IMR-90 (cell line): ENCODE measurements at regions not wholly inside any gene's neighbourhood (a gene's known extent, or its start where the extent isn't known, plus 50 kb on each side); places are given as distances from the start of the nearest gene placed in this dataset.

Source experiments
- ATAC-seq: fragments of 200-7000 bp; cut with Tn5 transposase; 2 replicates; pipeline ENCODE4 v1.9.1; 2020; ENCODE audit warnings: low read depth, mild to moderate bottlenecking, moderate library complexity
- BruUV-seq: library from RNA; stranded (reverse); fragments of 400-500 nt; replicated peaks from 2 replicates; lab custom pipeline; 2021; lab: Mats Ljungman, UMichigan
- CTCF ChIA-PET: fragments of 300-600 bp; formaldehyde crosslinking; extraction: SDS; loops from one replicate; lab custom pipeline; 2021; ENCODE audit warnings: antibody characterized with exemption; lab: Yijun Ruan, JAX
- POLR2A ChIA-PET: fragments of 300-600 bp; sonication (Branson Sonifier 250); formaldehyde crosslinking; loops from one replicate; lab custom pipeline; 2022; ENCODE audit warnings: antibody characterized with exemption; ENCODE audit not compliant: unreplicated experiment; lab: Charles Lee
- DNase-seq: peaks from one replicate; pipeline ENCODE4 v3.0.0; 2013
- H2AFZ ChIP-seq: replicated peaks from 2 replicates; pipeline ENCODE3; 2013; ENCODE audit warnings: low read length, mild to moderate bottlenecking; ENCODE audit not compliant: poor library complexity
- H2AK5ac ChIP-seq: 2 replicates; pipeline ENCODE4 v1.6.1; 2013; ENCODE audit warnings: low read depth, low read length, inconsistent platforms
- H2AK9ac ChIP-seq: replicated peaks from 2 replicates; pipeline ENCODE3; 2013; ENCODE audit warnings: mild to moderate bottlenecking, low read depth, low read length, moderate library complexity; ENCODE audit not compliant: poor library complexity
- H2BK120ac ChIP-seq: 2 replicates; pipeline ENCODE4 v1.6.1; 2013; ENCODE audit warnings: low read depth, low read length, inconsistent platforms
- H2BK15ac ChIP-seq: 3 replicates; pipeline ENCODE4 v1.6.1; 2013; ENCODE audit warnings: low read depth, low read length, inconsistent platforms
- H2BK20ac ChIP-seq: 2 replicates; pipeline ENCODE4 v1.6.1; 2013; ENCODE audit warnings: low read depth, mild to moderate bottlenecking, inconsistent platforms, low read length, moderate library complexity
- H2BK5ac ChIP-seq: 2 replicates; pipeline ENCODE4 v1.6.1; 2013; ENCODE audit warnings: mild to moderate bottlenecking, low read depth, low read length, inconsistent platforms; ENCODE audit not compliant: poor library complexity, severe bottlenecking
- H3K14ac ChIP-seq: replicated peaks from 2 replicates; pipeline ENCODE4 v1.6.1; 2013; ENCODE audit warnings: low read depth, low read length, inconsistent platforms
- H3K18ac ChIP-seq: 2 replicates; pipeline ENCODE4 v1.6.1; 2013; ENCODE audit warnings: low read depth, low read length, control low read depth
- H3K23ac ChIP-seq: 2 replicates; pipeline ENCODE4 v1.6.1; 2013; ENCODE audit warnings: low read depth, low read length, inconsistent platforms
- H3K27ac ChIP-seq: 2 replicates; pipeline ENCODE4 v1.5.1; 2013; ENCODE audit warnings: mild to moderate bottlenecking, control low read depth, low read length; ENCODE audit not compliant: insufficient read depth
- H3K27me3 ChIP-seq: 2 replicates; pipeline ENCODE4 v1.6.1; 2013; ENCODE audit warnings: low read length; ENCODE audit not compliant: control insufficient read depth, insufficient read depth
- H3K36me3 ChIP-seq: 2 replicates; pipeline ENCODE4 v1.6.1; 2013; ENCODE audit warnings: low read length, mixed read lengths; ENCODE audit not compliant: control insufficient read depth, insufficient read depth
- H3K4ac ChIP-seq: 2 replicates; pipeline ENCODE4 v1.6.1; 2013; ENCODE audit warnings: low read depth, low read length, inconsistent platforms
- H3K4me1 ChIP-seq: 2 replicates; pipeline ENCODE4 v1.6.1; 2013; ENCODE audit warnings: low read length, mixed read lengths; ENCODE audit not compliant: control insufficient read depth, insufficient read depth
- H3K4me2 ChIP-seq: 2 replicates; pipeline ENCODE4 v1.6.1; 2013; ENCODE audit warnings: low read depth, mild to moderate bottlenecking, control low read depth, low read length, moderate library complexity
- H3K4me3 ChIP-seq: 2 replicates; pipeline ENCODE4 v1.5.1; 2013; ENCODE audit warnings: low read depth, mild to moderate bottlenecking, control low read depth, low read length, moderate library complexity; ENCODE audit not compliant: insufficient read depth
- H3K56ac ChIP-seq: 2 replicates; pipeline ENCODE4 v1.6.1; 2013; ENCODE audit warnings: low read length, inconsistent platforms; ENCODE audit not compliant: insufficient read depth; ENCODE audit errors: extremely low read depth
- H3K79me1 ChIP-seq, 2 experiments: 2 replicates each; pipeline ENCODE4 v1.6.1; 2013; ENCODE audit warnings: low read length in 2 of 2, inconsistent platforms in 1 of 2, low read depth in 1 of 2
- H3K9ac ChIP-seq: 2 replicates; pipeline ENCODE4 v1.6.1; 2013; ENCODE audit warnings: low read depth, low read length, control low read depth
- H3K9me1 ChIP-seq: 2 replicates; pipeline ENCODE4 v1.6.1; 2013; ENCODE audit warnings: low read length, inconsistent platforms; ENCODE audit not compliant: insufficient read depth
- H3K9me3 ChIP-seq: 2 replicates; pipeline ENCODE4 v1.6.1; 2013; ENCODE audit warnings: low read length; ENCODE audit not compliant: control insufficient read depth, insufficient read depth
- H4K20me1 ChIP-seq: 2 replicates; pipeline ENCODE4 v1.6.1; 2013; ENCODE audit warnings: low read length, inconsistent platforms; ENCODE audit not compliant: insufficient read depth
- H4K5ac ChIP-seq: 2 replicates; pipeline ENCODE4 v1.6.1; 2013; ENCODE audit warnings: mild to moderate bottlenecking, low read depth, low read length, control low read depth
- H4K8ac ChIP-seq, 2 experiments: 2 replicates each; pipeline ENCODE4 v1.6.1; 2013; ENCODE audit warnings: low read depth in 2 of 2, low read length in 2 of 2, control low read depth in 1 of 2, inconsistent platforms in 1 of 2
- H4K91ac ChIP-seq: 2 replicates; pipeline ENCODE4 v1.6.1; 2013; ENCODE audit warnings: low read depth, low read length, inconsistent platforms; ENCODE audit not compliant: insufficient read depth
- BHLHE40 ChIP-seq: fragments of 150-350 bp; IDR thresholded peaks from 2 replicates; pipeline ENCODE4 v1.6.1; 2016; ENCODE audit warnings: mild to moderate bottlenecking, low read depth, low read length
- CEBPB ChIP-seq: IDR thresholded peaks from 2 replicates; pipeline ENCODE4 v1.6.1; 2012; ENCODE audit warnings: low read depth, low read length, improper control_type of control experiment
- CHD1 ChIP-seq: IDR thresholded peaks from 2 replicates; pipeline ENCODE4 v1.6.1; 2012; ENCODE audit warnings: low read depth, low read length, improper control_type of control experiment
- CTCF ChIP-seq: conservative IDR thresholded peaks from 2 replicates; pipeline ENCODE4 v1.5.1; 2012; ENCODE audit warnings: mild to moderate bottlenecking, low read depth, low read length, improper control_type of control experiment
- ELK1 ChIP-seq: fragments of 150-350 bp; IDR thresholded peaks from 2 replicates; pipeline ENCODE4 v1.6.1; 2016; ENCODE audit warnings: low read depth, mild to moderate bottlenecking, low read length, moderate library complexity, borderline replicate concordance
- FOS ChIP-seq: fragments of 150-350 bp; IDR thresholded peaks from 2 replicates; pipeline ENCODE4 v1.6.1; 2016; ENCODE audit warnings: low read depth, low read length
- MAFK ChIP-seq: IDR thresholded peaks from 2 replicates; pipeline ENCODE4 v1.6.1; 2012; ENCODE audit warnings: low read depth, low read length, improper control_type of control experiment
- MAZ ChIP-seq: IDR thresholded peaks from 2 replicates; pipeline ENCODE4 v1.6.1; 2012; ENCODE audit warnings: low read depth, mild to moderate bottlenecking, low read length, improper control_type of control experiment, moderate library complexity, borderline replicate concordance
- MXI1 ChIP-seq: IDR thresholded peaks from 2 replicates; pipeline ENCODE4 v1.6.1; 2012; ENCODE audit warnings: low read depth, mild to moderate bottlenecking, low read length, moderate library complexity, borderline replicate concordance
- NFE2L2 ChIP-seq: fragments of 150-350 bp; IDR thresholded peaks from 2 replicates; pipeline ENCODE4 v1.6.1; 2016; ENCODE audit warnings: low read depth, mild to moderate bottlenecking, low read length
- POLR2A ChIP-seq: IDR thresholded peaks from 2 replicates; pipeline ENCODE4 v1.6.1; 2012; ENCODE audit warnings: mild to moderate bottlenecking, low read depth, low read length
- RAD21 ChIP-seq: IDR thresholded peaks from 2 replicates; pipeline ENCODE4 v1.6.1; 2012; ENCODE audit warnings: low read length, improper control_type of control experiment
- RCOR1 ChIP-seq: IDR thresholded peaks from 2 replicates; pipeline ENCODE4 v1.6.1; 2012; ENCODE audit warnings: mild to moderate bottlenecking, low read length, improper control_type of control experiment; ENCODE audit not compliant: insufficient replicate concordance
- RFX5 ChIP-seq: IDR thresholded peaks from 2 replicates; pipeline ENCODE4 v1.8.0; 2012; ENCODE audit warnings: low read depth, mild to moderate bottlenecking, low read length, moderate library complexity
- SMC3 ChIP-seq: fragments of 150-350 bp; IDR thresholded peaks from 2 replicates; pipeline ENCODE4 v1.6.1; 2016; ENCODE audit warnings: low read depth, mild to moderate bottlenecking, antibody characterized with exemption, low read length, moderate library complexity
- USF2 ChIP-seq: fragments of 150-350 bp; IDR thresholded peaks from 2 replicates; pipeline ENCODE4 v1.6.1; 2017; ENCODE audit warnings: mild to moderate bottlenecking, antibody characterized with exemption, low read length, low read depth
- WGBS, 2 experiments: methylation state at CpG; one replicate each; pipeline versions ENCODE4 v1.1.5 to v1.1.7; 2013; ENCODE audit warnings: missing lambda C conversion rate in 2 of 2; ENCODE audit not compliant: insufficient read length in 1 of 2; ENCODE audit errors: extremely low coverage in 2 of 2; 5-methylcytosine and 5-hydroxymethylcytosine counted together
- dilution Hi-C: fragments of 300-500 bp; cut with HindIII; formaldehyde crosslinking; loops from one replicate; pipeline ENCODE4 v1.14.3; 2018; ENCODE audit warnings: low sequenced_read_pairs; ENCODE audit not compliant: unreplicated experiment
- in situ Hi-C: fragments of 300-500 bp; cut with MboI; formaldehyde crosslinking; loops from 3 replicates; pipeline ENCODE4 v1.14.3; 2019; ENCODE audit warnings: low sequenced_read_pairs, inconsistent platforms, mixed read lengths
- intact Hi-C: fragments of 100-400 bp; cut with micrococcal nuclease; formaldehyde crosslinking; loops from 2 replicates; pipeline ENCODE4 v1.10.0; 2022

GRCh38 chr2:216793386-216793785 lies 66.5 kb downstream of the TNP1 start:
- no peaks in the 10 kb centered on the region for H3K79me1 ChIP-seq
- no peak for TF ChIP-seq MAFK
- no peak for TF ChIP-seq RCOR1
- no peak for TF ChIP-seq MXI1
- TF ChIP-seq USF2, result no peak
- TF ChIP-seq MAZ, result no peak
- no peak for TF ChIP-seq RFX5
- no peak for TF ChIP-seq SMC3
- TF ChIP-seq POLR2A, result no peak
- no peak for TF ChIP-seq NFE2L2
- no peak for TF ChIP-seq CTCF
- no peak for TF ChIP-seq CEBPB
- TF ChIP-seq BHLHE40, result no peak
- no peak for TF ChIP-seq ELK1
- TF ChIP-seq FOS, result no peak
- no peak for TF ChIP-seq RAD21
- no peak for TF ChIP-seq CHD1
- peaks cover 2% of the 10 kb centered on the region; the same call in 1 of the 2 replicates for H3K9me3 ChIP-seq
- no peak overlapping the region for H3K18ac ChIP-seq
- H3K36me3 ChIP-seq, result no peaks in the 10 kb centered on the region
- H3K23ac ChIP-seq, result no peak overlapping the region
- H3K27ac ChIP-seq, result no peak overlapping the region
- dilution Hi-C loops, result no loop called here
- no peak overlapping the region for H2AK9ac ChIP-seq
- no peak overlapping the region for H2AFZ ChIP-seq
- H3K9me1 ChIP-seq, result no peaks in the 10 kb centered on the region
- ChIA-PET POLR2A (no interaction called here), CTCF (no interaction called here)
- no peaks in the 10 kb centered on the region for H3K27me3 ChIP-seq
- DNase-seq (no peak), ATAC-seq (no peak)
- H2BK20ac ChIP-seq, result no peak overlapping the region
- H3K4me2 ChIP-seq, result no peak overlapping the region
- WGBS, 2 experiments, result no CpG with 5 or more reads among the region's 7 CpGs
- peaks cover 8% of the 10 kb centered on the region; the same call in 1 of the 2 replicates for H3K4me1 ChIP-seq
- no peak overlapping the region for H4K5ac ChIP-seq
- H2BK120ac ChIP-seq, result no peak overlapping the region
- H4K91ac ChIP-seq, result no peak overlapping the region
- no peak overlapping the region for H2AK5ac ChIP-seq
- no peak overlapping the region for H2BK5ac ChIP-seq
- H3K4ac ChIP-seq, result no peak overlapping the region
- no peak overlapping the region for H3K56ac ChIP-seq
- intact Hi-C loops, result no loop called here
- no peaks in the 10 kb centered on the region for H4K20me1 ChIP-seq
- no peak overlapping the region for H3K9ac ChIP-seq
- H3K14ac ChIP-seq, result no peak overlapping the region
- H3K4me3 ChIP-seq, result no peak overlapping the region
- in situ Hi-C loops, result no loop called here
- H2BK15ac ChIP-seq, result no peak overlapping the region
- H4K8ac ChIP-seq, result no peak overlapping the region
- BruUV-seq, result no TSS peak
